Activated gamma-delta T cell treated with anti-CD3 and anti-CD28 coated beads, Interleukin-2, amount 50 U/mL, for 16 hours (primary cell): ENCODE measurements at regions not wholly inside any gene's neighbourhood (a gene's known extent, or its start where the extent isn't known, plus 50 kb on each side); places are given as distances from the start of the nearest gene placed in this dataset.
"Not testable (repeated sequence)": the region's sequence is repeated elsewhere in the genome, so short reads cannot be mapped to it uniquely, and the experiment has no call there.

Source experiments
- DNase-seq: peaks from one replicate; pipeline ENCODE4 v3.0.0-alpha.2; 2020; ENCODE audit warnings: low read depth

- DNase-seq, result no peak
Observed at GRCh38 chr12:91732086-91732485, 413.6 kb downstream of the BTG1 start.

GRCh38 chr12:91729543-91729942 lies 416.1 kb downstream of the BTG1 start:
- DNase-seq, result no peak

- DNase-seq, result no peak
Observed at GRCh38 chr12:91723191-91723590, 422.5 kb downstream of the BTG1 start.

GRCh38 chr12:91722072-91722471 lies 423.6 kb downstream of the BTG1 start:
- DNase-seq, result no peak

GRCh38 chr12:91721023-91721422 lies 424.6 kb downstream of the BTG1 start:
- no peak for DNase-seq

GRCh38 chr12:91718326-91718725 lies 427.3 kb downstream of the BTG1 start:
- no peak for DNase-seq

GRCh38 chr12:91717804-91718203 lies 427.8 kb downstream of the BTG1 start:
- no peak for DNase-seq

GRCh38 chr12:91711925-91712324 lies 433.7 kb downstream of the BTG1 start:
- not testable (repeated sequence) for DNase-seq

- DNase-seq, result no peak
Observed at GRCh38 chr12:91706466-91706865, 439.2 kb downstream of the BTG1 start.

- no peak for DNase-seq
Observed at GRCh38 chr12:91704446-91704845, 441.2 kb downstream of the BTG1 start.

- no peak for DNase-seq
Observed at GRCh38 chr12:91703491-91704283, 442.0 kb downstream of the BTG1 start.

GRCh38 chr12:91702843-91703425 lies 442.7 kb downstream of the BTG1 start:
- no peak for DNase-seq

- no peak for DNase-seq
Observed at GRCh38 chr12:91695964-91696363, 449.7 kb downstream of the BTG1 start.

GRCh38 chr12:91695406-91695805 lies 450.2 kb downstream of the BTG1 start:
- not testable (repeated sequence) for DNase-seq

- no peak for DNase-seq
Observed at GRCh38 chr12:91690531-91690930, 455.1 kb downstream of the BTG1 start.

- peak; percentile 4 for DNase-seq
Observed at GRCh38 chr12:91687052-91688017, 458.3 kb downstream of the BTG1 start.

- no peak for DNase-seq
Observed at GRCh38 chr12:91685917-91686316, 459.7 kb downstream of the BTG1 start.

- no peak for DNase-seq
Observed at GRCh38 chr12:91681751-91682150, 463.9 kb downstream of the BTG1 start.

GRCh38 chr12:91680864-91681263 lies 464.8 kb downstream of the BTG1 start:
- DNase-seq, result no peak

- DNase-seq, result no peak
Observed at GRCh38 chr12:91677556-91677955, 468.1 kb downstream of the BTG1 start.

GRCh38 chr12:91675401-91675800 lies 470.2 kb downstream of the BTG1 start:
- no peak for DNase-seq

- no peak for DNase-seq
Observed at GRCh38 chr12:91672130-91672529, 473.5 kb downstream of the BTG1 start.

GRCh38 chr12:91667694-91668093 lies 478.0 kb downstream of the BTG1 start:
- DNase-seq, result no peak
